ENCODE measurements at regions not wholly inside any gene's neighbourhood (a gene's known extent, or its start where the extent isn't known, plus 50 kb on each side); places are given as distances from the start of the nearest gene placed in this dataset.
"Not testable (repeated sequence)": the region's sequence is repeated elsewhere in the genome, so short reads cannot be mapped to it uniquely, and the experiment has no call there.

GRCh38 chr3:124364317-124365020 is 365.8 kb upstream of the UMPS start:
- DNase-seq (ENCODE audit: low read depth) = no peak

GRCh38 chr3:124366655-124367054 is 363.6 kb upstream of the UMPS start:
- DNase-seq (ENCODE audit: low read depth) = not testable (repeated sequence)

- DNase-seq (ENCODE audit: low read depth) = no peak
Observed at GRCh38 chr3:124372775-124373174, 357.5 kb upstream of the UMPS start.

DNA sequence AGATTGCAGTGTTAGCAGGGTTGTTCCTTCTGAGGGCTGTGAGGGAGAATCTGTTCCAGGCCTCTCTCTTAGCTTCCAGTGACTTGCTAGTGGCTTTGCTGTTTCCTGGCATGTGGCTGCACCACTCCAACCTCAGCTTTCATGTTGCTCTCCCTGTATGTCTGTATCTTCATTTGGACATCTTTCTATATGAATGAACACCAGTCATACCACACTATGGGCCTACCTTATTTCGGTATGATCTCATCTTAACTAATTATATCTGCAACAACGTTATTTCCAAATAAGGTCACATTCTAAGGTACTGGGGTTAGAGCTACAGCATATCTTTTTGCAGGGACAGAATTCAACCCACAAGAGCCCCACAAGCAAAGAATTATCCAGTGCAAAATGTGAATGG is 356.7 kb upstream of the UMPS start:
- DNase-seq (ENCODE audit: low read depth) = no peak

- DNase-seq (ENCODE audit: low read depth) = no peak
Observed at GRCh38 chr3:124374583-124374982, 355.7 kb upstream of the UMPS start.

GRCh38 chr3:124381575-124382333 is 348.5 kb upstream of the UMPS start:
- no peak for DNase-seq (ENCODE audit: low read depth)

DNA sequence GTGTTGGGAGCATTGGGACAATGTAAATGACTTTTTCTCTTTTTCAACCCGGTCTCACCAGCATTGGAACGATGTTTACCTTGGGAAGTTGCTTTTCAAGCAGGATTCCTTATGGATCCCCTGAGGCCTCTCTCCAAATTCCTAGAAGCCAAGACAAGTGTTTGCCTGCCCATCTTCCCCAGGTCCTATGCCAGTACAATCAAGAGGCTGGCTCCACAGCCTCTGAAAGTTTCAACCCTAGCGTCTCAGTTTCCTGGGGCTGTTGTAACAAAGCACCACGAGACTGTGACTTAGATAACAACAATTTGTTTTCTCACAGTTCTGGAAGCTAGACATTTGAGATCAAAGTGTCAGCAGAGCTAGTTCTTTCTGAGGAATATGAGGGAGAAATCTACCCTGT is 347.2 kb upstream of the UMPS start:
- no peak for DNase-seq (ENCODE audit: low read depth)

DNA sequence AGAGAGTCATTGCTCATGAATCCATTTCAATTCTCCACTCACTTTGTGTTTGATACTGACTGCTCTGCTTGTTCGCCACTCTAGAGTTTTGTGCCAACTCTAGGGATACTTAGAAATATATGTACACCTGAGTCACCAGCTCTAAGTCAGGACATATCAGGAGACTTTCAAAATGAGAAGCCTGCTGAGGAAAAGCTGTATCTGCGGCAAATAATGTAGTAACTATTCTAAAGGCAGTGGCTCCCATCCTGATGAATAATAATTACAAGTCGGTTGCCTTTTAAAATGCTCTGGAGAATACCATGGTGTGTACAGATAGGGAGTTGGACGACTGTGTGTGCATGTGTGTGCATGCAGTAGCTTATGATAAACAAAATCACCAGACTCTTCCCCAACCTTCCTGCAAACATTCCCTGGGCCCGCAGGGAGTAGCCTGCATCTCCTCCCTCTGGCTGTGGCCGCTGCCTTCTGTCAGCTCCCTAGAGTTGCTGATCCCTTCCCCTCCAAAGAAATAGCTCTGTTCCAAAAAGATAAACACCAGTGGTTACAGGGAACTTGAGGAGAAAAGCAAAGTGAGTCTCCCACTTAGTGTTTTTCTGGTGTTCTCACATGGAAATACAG is 346.3 kb upstream of the UMPS start:
- DNase-seq (ENCODE audit: low read depth) = no peak

- no peak for DNase-seq (ENCODE audit: low read depth)
Observed at GRCh38 chr3:124384527-124384926, 345.7 kb upstream of the UMPS start.

- DNase-seq (ENCODE audit: low read depth) = no peak
Observed at GRCh38 chr3:124385996-124386395, 344.3 kb upstream of the UMPS start.

DNA sequence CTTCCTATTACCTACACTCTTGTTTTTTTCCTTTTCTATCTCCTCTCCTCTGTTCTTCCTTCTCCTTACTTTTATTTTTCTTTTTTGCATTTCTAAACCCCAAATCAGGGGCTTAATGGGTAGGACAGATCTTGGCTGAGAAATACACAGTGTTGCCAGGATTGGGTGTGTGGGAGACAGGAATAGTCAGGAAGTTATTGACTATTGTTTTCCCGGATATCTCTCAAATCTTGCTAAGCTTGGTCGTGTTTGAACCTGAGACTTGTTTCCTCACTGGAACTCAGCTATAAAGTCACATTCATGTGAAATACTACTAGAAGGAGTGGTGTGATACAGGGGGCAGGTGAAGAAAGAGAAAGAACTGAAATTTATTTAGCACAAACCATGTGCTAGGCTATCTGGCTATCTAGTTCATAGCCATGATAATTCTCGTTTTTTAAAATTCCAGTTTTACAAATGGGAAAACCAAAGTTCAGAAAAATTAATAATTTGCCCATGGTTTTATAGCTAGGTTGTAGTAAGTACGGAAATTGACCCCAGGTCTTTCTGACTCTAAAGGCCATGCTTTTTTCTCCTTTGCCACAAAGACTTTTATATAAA is 343.2 kb upstream of the UMPS start:
- DNase-seq (ENCODE audit: low read depth) = no peak

DNA sequence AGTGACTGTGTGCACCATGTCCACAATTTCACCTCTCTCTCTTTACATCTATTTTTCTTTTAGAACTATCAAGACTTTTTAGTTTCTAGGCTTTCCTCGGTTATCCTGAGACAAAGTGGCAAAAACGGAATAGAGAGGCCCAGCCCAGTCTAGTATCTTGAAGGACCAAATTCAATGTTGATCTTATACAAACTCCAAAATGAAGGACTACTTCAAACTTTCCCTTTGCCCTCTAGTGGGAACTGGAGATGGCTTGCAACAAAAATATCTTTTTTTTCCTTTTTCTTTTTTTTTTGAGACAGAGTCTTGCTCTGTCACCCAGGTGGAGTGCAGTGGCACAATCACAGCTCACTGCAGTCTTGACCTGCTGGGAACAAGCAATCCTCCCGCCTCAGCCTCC is 338.5 kb upstream of the UMPS start:
- no peak for DNase-seq (ENCODE audit: low read depth)

DNA sequence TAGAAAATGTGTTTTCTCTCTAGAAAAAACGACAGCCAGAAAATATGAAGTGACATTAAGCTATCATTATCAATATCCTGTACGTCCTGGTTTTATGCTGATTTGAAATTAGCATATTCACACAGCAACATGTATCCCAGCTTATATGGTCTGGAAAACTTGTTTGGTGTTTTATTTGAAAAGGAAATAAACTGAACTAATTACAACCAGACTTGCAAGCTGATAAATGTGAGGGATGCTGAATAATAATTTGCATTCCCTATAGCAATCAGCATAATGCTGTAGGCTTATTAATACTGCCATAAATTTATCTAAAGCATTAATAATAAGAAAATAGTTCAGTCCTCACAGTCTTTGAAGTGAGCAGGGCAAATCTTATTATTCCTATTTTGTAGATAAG is 336.9 kb upstream of the UMPS start:
- DNase-seq (ENCODE audit: low read depth) = no peak

GRCh38 chr3:124395162-124395561 is 335.1 kb upstream of the UMPS start:
- DNase-seq (ENCODE audit: low read depth) = no peak

GRCh38 chr3:124395584-124396338 is 334.5 kb upstream of the UMPS start:
- no peak for DNase-seq (ENCODE audit: low read depth)

GRCh38 chr3:124396339-124396950 is 333.8 kb upstream of the UMPS start:
- no peak for DNase-seq (ENCODE audit: low read depth)

DNA sequence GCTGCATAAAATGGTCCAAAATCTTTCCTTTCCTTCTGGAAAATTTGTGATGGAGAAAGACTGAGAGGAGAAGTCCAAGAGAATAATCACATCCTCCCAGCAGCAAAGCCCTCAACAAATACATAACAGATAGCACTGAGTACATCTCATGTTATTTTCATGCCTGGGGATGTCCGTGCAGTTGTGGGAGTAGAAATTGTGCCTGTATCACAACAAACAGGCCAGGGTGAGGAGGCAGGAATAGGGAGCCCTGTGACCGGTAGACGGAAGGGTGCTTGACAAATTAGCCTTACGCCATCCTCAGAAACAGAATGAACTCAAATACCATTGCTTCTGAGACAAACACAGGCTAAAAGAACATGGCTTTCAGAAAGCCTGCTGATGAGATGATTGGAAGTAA is 333.2 kb upstream of the UMPS start:
- no peak for DNase-seq (ENCODE audit: low read depth)

GRCh38 chr3:124398594-124398993 is 331.7 kb upstream of the UMPS start:
- DNase-seq (ENCODE audit: low read depth) = no peak

GRCh38 chr3:124401843-124402242 is 328.4 kb upstream of the UMPS start:
- no peak for DNase-seq (ENCODE audit: low read depth)

DNA sequence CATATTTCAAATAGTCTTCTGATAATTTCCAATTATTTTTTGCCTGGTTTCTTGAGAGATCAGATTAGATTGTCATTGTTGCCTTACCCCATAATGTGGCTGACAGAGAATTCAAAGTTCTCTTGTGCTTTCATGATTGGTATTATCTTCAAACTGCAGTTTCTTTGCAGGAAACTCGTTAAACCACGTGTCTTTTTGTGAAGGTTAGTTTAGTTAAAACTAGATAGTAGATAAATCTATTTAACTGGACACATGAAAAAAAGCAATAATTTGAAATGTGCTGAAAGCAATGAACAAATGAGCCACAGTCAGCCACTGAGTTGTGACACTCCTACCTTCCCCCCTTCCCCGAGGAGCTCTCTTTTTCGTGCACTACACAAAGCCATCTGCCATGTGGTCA is 327.5 kb upstream of the UMPS start:
- no peak for DNase-seq (ENCODE audit: low read depth)

GRCh38 chr3:124404621-124405020 is 325.6 kb upstream of the UMPS start:
- DNase-seq (ENCODE audit: low read depth) = no peak

GRCh38 chr3:124407260-124407659 is 323.0 kb upstream of the UMPS start:
- DNase-seq (ENCODE audit: low read depth) = no peak

All from stimulated activated CD8-positive, alpha-beta memory T cell treated with anti-CD3 and anti-CD28 coated beads, Interleukin-7, amount 100 ng/mL, for 24 hours (primary cell).